B cell (primary cell): ENCODE measurements at regions not wholly inside any gene's neighbourhood (a gene's known extent, or its start where the extent isn't known, plus 50 kb on each side); places are given as distances from the start of the nearest gene placed in this dataset.

Experiments
- ATAC-seq: fragments of 200-7000 bp; cut with Tn5 transposase; one replicate; pipeline ENCODE4 v1.10.0; 2021; ENCODE audit warnings: low read depth, mild to moderate bottlenecking, moderate number of reproducible peaks, moderate library complexity
- CTCF ChIA-PET: fragments of 350-600 bp; sonication (Branson Sonifier 250); formaldehyde crosslinking; loops from one replicate; lab custom pipeline; 2021; ENCODE audit warnings: antibody characterized with exemption, inconsistent platforms; lab: Charles Lee
- POLR2A ChIA-PET: fragments of 350-600 bp; sonication (Branson Sonifier 250); formaldehyde crosslinking; loops from one replicate; lab custom pipeline; 2021; ENCODE audit warnings: antibody characterized with exemption; lab: Charles Lee
- DNase-seq: peaks from one replicate; pipeline ENCODE4 v3.0.0; 2013
- H2AFZ ChIP-seq: 2 replicates; pipeline ENCODE4 v1.6.1; 2012; ENCODE audit warnings: mild to moderate bottlenecking, low read depth, low read length; ENCODE audit not compliant: insufficient read depth, poor library complexity, severe bottlenecking
- H3K27ac ChIP-seq, 2 donors: 1 replicate in 1 of 2; 2 replicates in 1 of 2; pipeline ENCODE4 v1.5.1; 2012 to 2013; ENCODE audit warnings: low read length in 2 of 2, mild to moderate bottlenecking in 2 of 2, moderate library complexity in 1 of 2
- H3K27me3 ChIP-seq, 4 experiments: fragments of 200-600 bp in 1 of 4; sonication (generic) in 1 of 4; replicated peaks in 1 of 4; 1 replicate in 2 of 4; 2 replicates in 2 of 4; pipeline versions ENCODE4 v1.6.1 to v1.7.0; 2013 to 2016; ENCODE audit warnings: low read length in 3 of 4, mild to moderate bottlenecking in 2 of 4, mixed read lengths in 1 of 4, moderate library complexity in 1 of 4; ENCODE audit not compliant: insufficient read depth in 4 of 4, control insufficient read depth in 3 of 4; ENCODE audit errors: control extremely low read depth in 1 of 4
- H3K36me3 ChIP-seq, 2 experiments: replicated peaks in 1 of 2; 1 replicate in 1 of 2; 2 replicates in 1 of 2; pipeline versions ENCODE4 v1.6.1 to v1.7.1; 2013; ENCODE audit warnings: low read length in 1 of 2; ENCODE audit not compliant: insufficient read depth in 2 of 2, control insufficient read depth in 1 of 2; ENCODE audit errors: control extremely low read depth in 1 of 2, extremely low read depth in 1 of 2
- H3K4me1 ChIP-seq, 2 donors: fragments of 200-600 bp in 1 of 2; sonication (generic) in 1 of 2; 1 replicate in 1 of 2; 2 replicates in 1 of 2; pipeline versions ENCODE4 v1.5.1 to v1.6.1; 2013 to 2017; ENCODE audit warnings: low read length in 2 of 2; ENCODE audit not compliant: control insufficient read depth in 2 of 2, insufficient read depth in 2 of 2
- H3K4me2 ChIP-seq: replicated peaks from 2 replicates; pipeline ENCODE3; 2012; ENCODE audit warnings: mild to moderate bottlenecking, low read depth, low read length; ENCODE audit not compliant: poor library complexity, severe bottlenecking
- H3K4me3 ChIP-seq, 5 experiments: fragments of 200-600 bp in 1 of 5; sonication (generic) in 1 of 5; 1 replicate in 3 of 5; 2 replicates in 2 of 5; pipeline versions ENCODE4 v1.5.1 to v1.7.0; 2011 to 2016; ENCODE audit warnings: low read length in 4 of 5, mild to moderate bottlenecking in 4 of 5, low read depth in 2 of 5, control low read depth in 1 of 5, moderate library complexity in 1 of 5; ENCODE audit not compliant: insufficient read depth in 1 of 5; ENCODE audit errors: control extremely low read depth in 1 of 5, extremely low read depth in 1 of 5
- H3K79me2 ChIP-seq: fragments of 200-600 bp; sonication (generic); one replicate; pipeline ENCODE4 v1.6.0; 2016; ENCODE audit warnings: low read length; ENCODE audit not compliant: control insufficient read depth, insufficient read depth
- H3K9ac ChIP-seq: fragments of 200-600 bp; sonication (generic); 2 replicates; pipeline ENCODE4 v1.6.1; 2017; ENCODE audit warnings: mild to moderate bottlenecking, low read length, moderate library complexity
- H3K9me3 ChIP-seq, 3 donors: one replicate each; pipeline versions ENCODE4 v1.6.1 to v1.7.1; 2013; ENCODE audit warnings: low read length in 2 of 3; ENCODE audit not compliant: control insufficient read depth in 2 of 3, insufficient read depth in 1 of 3; ENCODE audit errors: control extremely low read depth in 1 of 3
- H4K20me1 ChIP-seq: 2 replicates; pipeline ENCODE4 v1.6.0; 2012; ENCODE audit warnings: mild to moderate bottlenecking, low read length; ENCODE audit not compliant: insufficient read depth, control insufficient read depth, poor library complexity, severe bottlenecking
- H3K27ac Mint-ChIP-seq: one replicate; pipeline ENCODE4 v1.8.0; 2021; ENCODE audit warnings: mixed read lengths
- H3K27me3 Mint-ChIP-seq: one replicate; pipeline ENCODE4 v1.8.0; 2021; ENCODE audit warnings: mixed read lengths
- H3K4me1 Mint-ChIP-seq: one replicate; pipeline ENCODE4 v1.8.0; 2021; ENCODE audit warnings: mixed read lengths
- H3K4me3 Mint-ChIP-seq: one replicate; pipeline ENCODE4 v1.8.0; 2021; ENCODE audit warnings: mixed read lengths
- H3K9me3 Mint-ChIP-seq: one replicate; pipeline ENCODE4 v1.8.0; 2022; ENCODE audit warnings: mixed read lengths; ENCODE audit not compliant: insufficient read depth
- CTCF ChIP-seq: fragments of 200-600 bp; IDR thresholded peaks from one replicate; pipeline ENCODE4 v1.8.0; 2022; ENCODE audit warnings: antibody characterized with exemption, mild to moderate bottlenecking
- EZH2 ChIP-seq: IDR thresholded peaks from 2 replicates; pipeline ENCODE4 v1.6.1; 2012; ENCODE audit warnings: borderline replicate concordance, low read depth, mild to moderate bottlenecking, moderate library complexity, low read length; ENCODE audit not compliant: insufficient read depth, poor library complexity, severe bottlenecking
- WGBS: methylation state at CpG from one replicate; pipeline ENCODE4 v1.1.5; 2013; ENCODE audit warnings: missing lambda C conversion rate; ENCODE audit not compliant: insufficient coverage; 5-methylcytosine and 5-hydroxymethylcytosine counted together
- intact Hi-C: fragments of 100-400 bp; cut with micrococcal nuclease; formaldehyde crosslinking; loops from one replicate; pipeline ENCODE4 v1.10.0; 2022

- H3K36me3 ChIP-seq = no peaks in the 10 kb centered on the region
- ChIA-PET CTCF (no interaction called here), POLR2A (no interaction called here)
- Mint-ChIP-seq H3K4me1 (peaks cover 4% of the 10 kb centered on the region), H3K4me3 (no peak overlapping the region), H3K27ac (no peak overlapping the region), H3K27me3 (no peaks in the 10 kb centered on the region), H3K9me3 (no peaks in the 10 kb centered on the region)
- ATAC-seq = no peak
- no peak overlapping the region for H3K4me2 ChIP-seq
- H3K4me1 ChIP-seq = peaks cover 0 to 3% of the 10 kb centered on the region in 2 donors
- H3K27ac ChIP-seq = no peak overlapping the region
- no peak for TF ChIP-seq CTCF
- TF ChIP-seq EZH2 = no peak
- no peaks in the 10 kb centered on the region for H4K20me1 ChIP-seq
- 91% methylated on average over 10 of the region's 14 CpGs for WGBS
- DNase-seq = no peak
- H3K9me3 ChIP-seq = no peaks in the 10 kb centered on the region
- H3K4me3 ChIP-seq = no peak overlapping the region
- intact Hi-C loops = no loop called here
- no peaks in the 10 kb centered on the region for H3K79me2 ChIP-seq
- H3K9ac ChIP-seq = no peak overlapping the region
- no peaks in the 10 kb centered on the region for H3K27me3 ChIP-seq
- no peak overlapping the region for H2AFZ ChIP-seq
Observed at GRCh38 chr18:11516751-11517503, 92.5 kb upstream of the SLC35G4 start.

- CTCF ChIA-PET = interaction anchor here (1.3 kb wide), 1 partner anchor 9 kb away, joined by 3 read pairs; no protein-coding TSS in a partner anchor
- Histone ChIP-seq H3K79me2 (no peaks in the 10 kb centered on the region), H3K9me3 (no peaks in the 10 kb centered on the region), H3K4me3 (no peak overlapping the region), H3K9ac (no peak overlapping the region), H3K4me1 (peaks cover 0 to 6% of the 10 kb centered on the region in 2 donors), H3K27me3 (no peaks in the 10 kb centered on the region), H3K4me2 (no peak overlapping the region), H3K27ac (no peak overlapping the region), H2AFZ (no peak overlapping the region), H3K36me3 (no peaks in the 10 kb centered on the region), H4K20me1 (no peaks in the 10 kb centered on the region)
- ATAC-seq = no peak
- peaks cover 10% of the 10 kb centered on the region for H3K4me1 Mint-ChIP-seq
- no peaks in the 10 kb centered on the region for H3K27me3 Mint-ChIP-seq
- no peak for DNase-seq
- intact Hi-C loops = no loop called here
- POLR2A ChIA-PET = no interaction called here
- no peaks in the 10 kb centered on the region for H3K9me3 Mint-ChIP-seq
- 100% methylated on average over 1 of the region's 1 CpG for WGBS
- H3K4me3 Mint-ChIP-seq = no peak overlapping the region
- TF ChIP-seq EZH2 (no peak), CTCF (no peak)
- H3K27ac Mint-ChIP-seq = no peak overlapping the region
Observed at GRCh38 chr18:11514267-11514666, 95.1 kb upstream of the SLC35G4 start.
